HCT116 (cell line): ENCODE measurements at regions not wholly inside any gene's neighbourhood (a gene's known extent, or its start where the extent isn't known, plus 50 kb on each side); places are given as distances from the start of the nearest gene placed in this dataset.

ENCODE experiments used
- CTCF ChIP-seq, 3 experiments: fragments of 200-600 bp in 1 of 3; sonication (generic) in 1 of 3; IDR thresholded peaks in 2 of 3; conservative IDR thresholded peaks in 1 of 3; 2 replicates each; pipeline ENCODE4 v1.5.1; 2012 to 2017; ENCODE audit warnings: low read depth in 2 of 3, low read length in 2 of 3, antibody characterized with exemption in 1 of 3, borderline replicate concordance in 1 of 3, control low read depth in 1 of 3, mild to moderate bottlenecking in 1 of 3, mixed read lengths in 1 of 3, mixed run types in 1 of 3, moderate library complexity in 1 of 3; ENCODE audit not compliant: insufficient read depth in 1 of 3
- EZH2phosphoT487 ChIP-seq: fragments of 200-600 bp; IDR thresholded peaks from 2 replicates; pipeline ENCODE4 v1.6.1; 2018; ENCODE audit warnings: antibody characterized with exemption, borderline replicate concordance
- FOSL1 ChIP-seq: IDR thresholded peaks from 2 replicates; pipeline ENCODE4 v1.6.1; 2012; ENCODE audit warnings: low read depth
- POLR2A ChIP-seq: IDR thresholded peaks from 2 replicates; pipeline ENCODE4 v1.7.0; 2011; ENCODE audit warnings: borderline replicate concordance; ENCODE audit not compliant: insufficient read depth, insufficient read length; ENCODE audit errors: extremely low read depth
- RAD21 ChIP-seq: IDR thresholded peaks from 2 replicates; pipeline ENCODE4 v1.6.1; 2012; ENCODE audit warnings: low read depth, mild to moderate bottlenecking
- SIN3A ChIP-seq: IDR thresholded peaks from 2 replicates; pipeline ENCODE4 v1.6.1; 2012; ENCODE audit warnings: low read depth
- SP1 ChIP-seq: IDR thresholded peaks from 2 replicates; pipeline ENCODE4 v1.6.1; 2012; ENCODE audit warnings: low read depth
- TCF7L2 ChIP-seq: IDR thresholded peaks from 2 replicates; pipeline ENCODE4 v1.7.0; 2011; ENCODE audit warnings: borderline replicate concordance, inconsistent platforms; ENCODE audit not compliant: insufficient read depth, insufficient read length; ENCODE audit errors: extremely low read depth
- YY1 ChIP-seq: IDR thresholded peaks from 2 replicates; pipeline ENCODE4 v1.6.1; 2011; ENCODE audit warnings: low read length, low read depth, moderate library complexity, mild to moderate bottlenecking; ENCODE audit not compliant: insufficient replicate concordance; ENCODE audit errors: extremely low read depth
- TF ChIP-seq, protein P1 (sequence below): IDR thresholded peaks from 2 replicates; pipeline ENCODE4 v1.6.1; 2011; ENCODE audit warnings: mild to moderate bottlenecking, low read length, moderate library complexity; ENCODE audit not compliant: insufficient replicate concordance; ENCODE audit errors: extremely low read depth

DNA sequence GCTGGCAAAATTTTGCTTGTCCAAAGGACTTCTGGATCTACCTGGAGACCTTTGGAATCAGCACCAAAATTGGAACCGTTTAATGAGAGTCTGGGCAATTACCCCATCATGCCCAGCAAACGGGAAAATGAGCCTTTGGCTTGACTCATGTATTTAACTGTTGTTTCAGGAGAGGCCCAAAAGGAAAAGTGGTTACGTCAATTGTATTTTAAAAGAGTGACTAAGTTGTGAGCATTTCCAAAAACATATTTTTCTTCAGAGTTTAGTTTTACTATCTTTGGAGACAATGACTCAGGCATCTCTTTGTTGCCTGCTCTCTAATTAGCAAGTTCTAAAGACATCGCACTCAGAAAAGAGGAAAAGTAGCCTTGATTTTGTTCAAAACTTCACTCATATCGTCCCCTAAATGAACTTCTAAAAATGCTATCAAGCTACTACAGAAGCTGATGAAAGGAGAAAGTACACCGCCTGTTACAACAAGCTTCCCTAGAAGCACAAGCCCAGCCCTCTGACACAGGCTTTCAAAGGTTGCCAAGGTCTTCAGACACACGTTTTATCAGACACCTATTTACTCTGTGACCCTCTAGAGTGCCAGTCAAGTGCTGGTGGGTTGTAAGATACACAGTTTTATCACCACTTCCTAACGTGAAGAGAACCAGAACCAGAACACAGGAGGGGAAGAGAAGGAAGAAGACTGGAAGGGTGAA, 146.2 kb downstream of the TBX18 start:
- TF ChIP-seq CTCF (IDR thresholded peaks at IDR 0.05 in 2 of 3, conservative IDR thresholded peaks at IDR 0.05 in 1 of 3; ENCODE audit: borderline replicate concordance in 1 of 3, insufficient read depth in 1 of 3, low read depth in 2 of 3, low read length in 2 of 3) (no peak), POLR2A (no peak), SP1 (no peak), YY1 (no peak), TCF7L2 (no peak), RAD21 (no peak), EZH2phosphoT487 (no peak), FOSL1 (no peak), SIN3A (no peak)
- TF ChIP-seq, protein P1, sequence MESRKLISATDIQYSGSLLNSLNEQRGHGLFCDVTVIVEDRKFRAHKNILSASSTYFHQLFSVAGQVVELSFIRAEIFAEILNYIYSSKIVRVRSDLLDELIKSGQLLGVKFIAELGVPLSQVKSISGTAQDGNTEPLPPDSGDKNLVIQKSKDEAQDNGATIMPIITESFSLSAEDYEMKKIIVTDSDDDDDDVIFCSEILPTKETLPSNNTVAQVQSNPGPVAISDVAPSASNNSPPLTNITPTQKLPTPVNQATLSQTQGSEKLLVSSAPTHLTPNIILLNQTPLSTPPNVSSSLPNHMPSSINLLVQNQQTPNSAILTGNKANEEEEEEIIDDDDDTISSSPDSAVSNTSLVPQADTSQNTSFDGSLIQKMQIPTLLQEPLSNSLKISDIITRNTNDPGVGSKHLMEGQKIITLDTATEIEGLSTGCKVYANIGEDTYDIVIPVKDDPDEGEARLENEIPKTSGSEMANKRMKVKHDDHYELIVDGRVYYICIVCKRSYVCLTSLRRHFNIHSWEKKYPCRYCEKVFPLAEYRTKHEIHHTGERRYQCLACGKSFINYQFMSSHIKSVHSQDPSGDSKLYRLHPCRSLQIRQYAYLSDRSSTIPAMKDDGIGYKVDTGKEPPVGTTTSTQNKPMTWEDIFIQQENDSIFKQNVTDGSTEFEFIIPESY: no peak
